HUES48 (cell line): ENCODE measurements at regions not wholly inside any gene's neighbourhood (a gene's known extent, or its start where the extent isn't known, plus 50 kb on each side); places are given as distances from the start of the nearest gene placed in this dataset.

Experiments used
- H3K27ac ChIP-seq: one replicate; pipeline ENCODE4 v1.7.0; 2013; ENCODE audit warnings: low read depth, low read length, inconsistent platforms
- H3K27me3 ChIP-seq: 2 replicates; pipeline ENCODE4 v1.6.1; 2013; ENCODE audit warnings: mild to moderate bottlenecking, low read length; ENCODE audit not compliant: control insufficient read depth, insufficient read depth
- H3K36me3 ChIP-seq: 2 replicates; pipeline ENCODE4 v1.6.1; 2013; ENCODE audit warnings: low read length; ENCODE audit not compliant: control insufficient read depth, insufficient read depth
- H3K4me1 ChIP-seq: 2 replicates; pipeline ENCODE4 v1.6.1; 2013; ENCODE audit warnings: mild to moderate bottlenecking, low read length; ENCODE audit not compliant: control insufficient read depth, insufficient read depth
- H3K4me3 ChIP-seq: 2 replicates; pipeline ENCODE4 v1.5.1; 2013; ENCODE audit warnings: mild to moderate bottlenecking, low read depth, low read length
- H3K9ac ChIP-seq: 2 replicates; pipeline ENCODE4 v1.6.1; 2013; ENCODE audit warnings: mild to moderate bottlenecking, low read depth, low read length, moderate library complexity
- H3K9me3 ChIP-seq: 2 replicates; pipeline ENCODE4 v1.6.1; 2013; ENCODE audit warnings: low read length; ENCODE audit not compliant: control insufficient read depth, insufficient read depth

GRCh38 chr11:30650266-30650665 lies 64.1 kb upstream of the MPPED2 start:
- Histone ChIP-seq H3K27ac (no peak overlapping the region), H3K4me1 (no peaks in the 10 kb centered on the region), H3K4me3 (no peak overlapping the region), H3K9me3 (no peaks in the 10 kb centered on the region), H3K36me3 (no peaks in the 10 kb centered on the region), H3K9ac (no peak overlapping the region), H3K27me3 (no peaks in the 10 kb centered on the region)
